ENCODE measurements at regions not wholly inside any gene's neighbourhood (a gene's known extent, or its start where the extent isn't known, plus 50 kb on each side); places are given as distances from the start of the nearest gene placed in this dataset.

- DNase-seq (ENCODE audit: low read depth) = no peak
- no peak for TF ChIP-seq CTCF (IDR thresholded peaks at IDR 0.05; ENCODE audit: control insufficient read depth, extremely low read depth, insufficient read depth)
- no peak overlapping the region for H3K4me3 ChIP-seq (ENCODE audit: low read depth, low read length)
Measured at GRCh38 chr2:82825410-82826090, 1633.5 kb downstream of the SUCLG1 start.

- H3K4me3 ChIP-seq (ENCODE audit: low read depth, low read length) = no peak overlapping the region
- TF ChIP-seq CTCF (IDR thresholded peaks at IDR 0.05; ENCODE audit: control insufficient read depth, extremely low read depth, insufficient read depth) = no peak
- no peak for DNase-seq (ENCODE audit: low read depth)
Measured at GRCh38 chr2:82823892-82824291, 1635.2 kb downstream of the SUCLG1 start.

- no peak for DNase-seq (ENCODE audit: low read depth)
- no peak overlapping the region for H3K4me3 ChIP-seq (ENCODE audit: low read depth, low read length)
- no peak for TF ChIP-seq CTCF (IDR thresholded peaks at IDR 0.05; ENCODE audit: control insufficient read depth, extremely low read depth, insufficient read depth)
Measured at GRCh38 chr2:82819951-82820350, 1639.1 kb downstream of the SUCLG1 start.

- H3K4me3 ChIP-seq (ENCODE audit: low read depth, low read length) = no peak overlapping the region
- TF ChIP-seq CTCF (IDR thresholded peaks at IDR 0.05; ENCODE audit: control insufficient read depth, extremely low read depth, insufficient read depth) = no peak
- no peak for DNase-seq (ENCODE audit: low read depth)
Measured at GRCh38 chr2:82814146-82814545, 1644.9 kb downstream of the SUCLG1 start.

- TF ChIP-seq CTCF (IDR thresholded peaks at IDR 0.05; ENCODE audit: control insufficient read depth, extremely low read depth, insufficient read depth) = no peak
- DNase-seq (ENCODE audit: low read depth) = no peak
- no peak overlapping the region for H3K4me3 ChIP-seq (ENCODE audit: low read depth, low read length)
Measured at GRCh38 chr2:82811946-82812345, 1647.1 kb downstream of the SUCLG1 start.

- TF ChIP-seq CTCF (IDR thresholded peaks at IDR 0.05; ENCODE audit: control insufficient read depth, extremely low read depth, insufficient read depth) = no peak
- no peak overlapping the region for H3K4me3 ChIP-seq (ENCODE audit: low read depth, low read length)
- no peak for DNase-seq (ENCODE audit: low read depth)
Measured at GRCh38 chr2:82803307-82803706, 1655.8 kb downstream of the SUCLG1 start.

- no peak for DNase-seq (ENCODE audit: low read depth)
- H3K4me3 ChIP-seq (ENCODE audit: low read depth, low read length) = no peak overlapping the region
- no peak for TF ChIP-seq CTCF (IDR thresholded peaks at IDR 0.05; ENCODE audit: control insufficient read depth, extremely low read depth, insufficient read depth)
Measured at GRCh38 chr2:82797469-82797868, 1661.6 kb downstream of the SUCLG1 start.
